Neural crest cell (in vitro differentiated cells): ENCODE measurements at regions not wholly inside any gene's neighbourhood (a gene's known extent, or its start where the extent isn't known, plus 50 kb on each side); places are given as distances from the start of the nearest gene placed in this dataset. TPM values are rescaled to one million over a fixed set of nuclear protein-coding genes. Genes with fewer than 3 reads are reported as not detected.
"Not testable (repeated sequence)": the region's sequence is repeated elsewhere in the genome, so short reads cannot be mapped to it uniquely, and the experiment has no call there.

Experiments used
- DNase-seq: peaks from one replicate; pipeline ENCODE4 v3.0.0; 2021; ENCODE audit warnings: low read depth, mixed read lengths, low spot score
- H3K27ac Mint-ChIP-seq: one replicate; pipeline ENCODE4 v1.8.0; 2021; ENCODE audit warnings: mild to moderate bottlenecking, mixed read lengths; ENCODE audit not compliant: unreplicated experiment
- H3K27me3 Mint-ChIP-seq: 2 replicates; pipeline ENCODE4 v1.8.0; 2021; ENCODE audit warnings: low read depth, mild to moderate bottlenecking, mixed read lengths
- H3K36me3 Mint-ChIP-seq: 2 replicates; pipeline ENCODE4 v1.8.0; 2021; ENCODE audit warnings: low read depth, mild to moderate bottlenecking, mixed read lengths
- H3K4me1 Mint-ChIP-seq: 2 replicates; pipeline ENCODE4 v1.8.0; 2021; ENCODE audit warnings: mixed read lengths
- H3K4me3 Mint-ChIP-seq: one replicate; pipeline ENCODE4 v1.8.0; 2021; ENCODE audit warnings: mild to moderate bottlenecking, mixed read lengths
- H3K9me3 Mint-ChIP-seq: 2 replicates; pipeline ENCODE4 v1.8.0; 2021; ENCODE audit warnings: mixed read lengths
- microRNA-seq: library from miRNA; unstranded; fragments of <30 nt; microRNA quantifications from one replicate; pipeline ENCODE4, GENCODE V29; 2020

DNA sequence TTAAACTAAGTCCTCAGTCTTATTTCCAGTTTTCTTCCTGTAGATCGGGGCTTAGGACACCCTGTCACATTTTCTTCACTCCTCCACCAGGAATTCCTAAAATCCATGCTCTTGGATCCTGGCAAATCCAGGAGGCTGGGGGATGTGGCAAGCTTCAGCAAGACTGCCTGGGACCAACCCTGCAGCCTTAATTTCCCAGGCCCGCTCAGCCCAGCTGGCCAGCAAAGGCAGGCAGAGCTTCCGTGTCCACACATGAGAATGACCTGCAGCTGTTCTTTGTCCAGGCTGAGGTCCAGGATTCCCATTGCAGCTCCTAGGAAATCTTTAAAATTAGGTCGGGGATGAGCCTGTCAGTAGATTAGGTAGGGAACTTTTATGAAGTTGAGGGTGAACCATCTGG lies 146.7 kb downstream of the OR4F15 start:
- peak overlapping the region; percentile 47 for H3K4me3 Mint-ChIP-seq
- H3K36me3 Mint-ChIP-seq, H3K27ac Mint-ChIP-seq, H3K4me1 Mint-ChIP-seq, DNase-seq, H3K9me3 Mint-ChIP-seq, H3K27me3 Mint-ChIP-seq: not testable (repeated sequence)

DNA sequence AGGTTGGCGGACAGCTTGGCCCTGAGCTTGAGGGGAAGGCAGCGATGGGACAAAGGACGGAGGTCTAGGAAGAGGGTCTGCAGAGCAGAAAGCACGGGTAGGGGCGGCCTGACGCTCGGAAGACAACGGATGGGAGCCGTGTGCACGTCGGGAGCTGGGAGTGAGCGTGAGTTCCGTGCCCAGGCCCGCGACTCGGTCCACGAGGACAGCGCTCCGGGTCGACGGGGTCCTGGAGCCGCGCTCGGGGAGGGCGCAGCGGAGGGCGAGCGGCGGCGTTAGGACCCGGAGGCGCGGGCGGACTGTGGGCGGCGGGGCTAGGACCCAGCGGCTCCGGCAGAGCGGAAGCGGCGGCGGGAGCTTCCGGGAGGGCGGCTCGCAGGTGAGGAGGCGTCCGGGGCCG lies 149.3 kb downstream of the OR4F15 start:
- H3K27ac Mint-ChIP-seq, H3K9me3 Mint-ChIP-seq, H3K27me3 Mint-ChIP-seq, H3K36me3 Mint-ChIP-seq, DNase-seq, H3K4me1 Mint-ChIP-seq, H3K4me3 Mint-ChIP-seq: not testable (repeated sequence)

DNA sequence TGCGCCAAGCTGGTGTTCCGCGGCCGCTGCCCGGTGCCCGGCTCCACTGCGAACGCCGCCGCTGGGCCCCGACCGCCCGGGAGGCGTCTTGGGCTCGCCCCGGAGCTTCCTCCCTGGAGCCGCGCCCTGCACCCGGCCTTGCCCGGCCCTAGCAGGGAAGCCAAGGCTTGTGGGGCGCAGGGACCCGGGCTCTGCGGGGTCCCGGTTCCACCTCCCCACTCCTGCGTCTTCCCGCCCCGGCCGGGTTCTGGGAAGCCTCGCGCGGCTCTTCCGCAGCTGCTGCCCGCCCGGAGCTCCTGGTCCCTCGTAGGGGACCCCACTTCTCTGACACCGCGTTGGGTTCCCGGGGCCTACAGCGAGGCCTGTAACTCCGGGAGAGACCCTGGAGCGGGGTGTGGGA lies 149.8 kb downstream of the OR4F15 start:
- not testable (repeated sequence) for DNase-seq, H3K27me3 Mint-ChIP-seq, H3K9me3 Mint-ChIP-seq, H3K36me3 Mint-ChIP-seq, H3K4me3 Mint-ChIP-seq, H3K27ac Mint-ChIP-seq, H3K4me1 Mint-ChIP-seq

DNA sequence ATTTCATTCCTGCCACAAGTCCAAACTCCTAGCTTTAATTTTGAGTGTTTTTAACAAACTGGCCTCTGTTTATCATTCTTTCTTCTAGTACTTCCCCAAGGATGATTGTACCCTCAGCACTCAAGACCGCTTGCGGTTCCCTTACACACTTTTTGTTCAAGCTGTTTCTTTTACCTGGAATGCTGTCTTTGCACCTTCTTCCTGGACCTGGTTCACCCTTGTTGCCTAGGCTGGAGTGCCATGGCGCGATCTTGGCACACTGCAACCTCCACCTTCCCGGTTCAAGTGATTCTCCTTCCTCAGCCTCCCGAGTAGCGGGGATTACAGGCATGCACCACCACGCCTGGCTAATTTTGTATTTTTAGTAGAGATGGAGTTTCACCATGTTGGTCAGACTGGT lies 151.7 kb downstream of the OR4F15 start:
- not testable (repeated sequence) for DNase-seq

DNA sequence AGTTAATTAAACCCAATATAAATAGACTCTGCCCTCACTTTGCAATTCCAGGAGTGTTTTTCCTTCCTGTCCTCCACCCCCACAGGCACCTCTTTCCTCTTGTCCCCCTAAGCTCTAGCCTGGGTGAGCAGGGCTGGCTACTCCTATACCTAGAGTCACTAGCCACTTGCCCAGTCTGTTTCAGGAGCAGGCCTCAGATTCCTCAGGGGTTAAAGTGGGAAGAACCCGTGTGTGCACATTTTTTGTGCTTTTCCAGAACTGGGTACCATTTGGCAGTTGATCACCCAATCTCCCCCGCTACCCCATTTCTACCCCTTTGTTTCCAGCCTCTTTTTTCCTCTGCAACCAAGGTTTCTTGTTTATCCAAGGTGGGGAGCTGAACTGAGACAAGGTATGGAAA lies 153.4 kb downstream of the OR4F15 start:
- not testable (repeated sequence) for H3K4me3 Mint-ChIP-seq

More for the DNA sequence above, 151.7 kb downstream of the OR4F15 start:
- H3K27ac Mint-ChIP-seq, H3K9me3 Mint-ChIP-seq, H3K4me3 Mint-ChIP-seq, H3K36me3 Mint-ChIP-seq, H3K4me1 Mint-ChIP-seq, H3K27me3 Mint-ChIP-seq: not testable (repeated sequence)

DNA sequence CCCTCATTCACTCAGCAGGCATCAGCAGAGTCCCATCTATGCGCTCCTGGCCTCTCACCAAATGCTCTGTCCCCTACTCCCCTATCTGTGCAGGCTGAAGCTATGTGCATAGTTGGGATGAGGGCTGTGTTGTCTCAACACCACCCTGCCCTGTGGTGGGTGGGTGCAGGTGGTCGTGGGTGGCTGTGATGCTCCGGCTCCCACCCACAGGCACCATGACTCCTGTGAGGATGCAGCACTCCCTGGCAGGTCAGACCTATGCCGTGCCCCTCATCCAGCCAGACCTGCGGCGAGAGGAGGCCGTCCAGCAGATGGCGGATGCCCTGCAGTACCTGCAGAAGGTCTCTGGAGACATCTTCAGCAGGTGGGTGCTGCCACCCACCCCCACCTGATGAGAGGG lies 153.9 kb downstream of the OR4F15 start:
- not testable (repeated sequence) for H3K36me3 Mint-ChIP-seq, DNase-seq, H3K4me1 Mint-ChIP-seq, H3K27me3 Mint-ChIP-seq, H3K4me3 Mint-ChIP-seq, H3K9me3 Mint-ChIP-seq, H3K27ac Mint-ChIP-seq

More for the DNA sequence above, 153.4 kb downstream of the OR4F15 start:
- H3K36me3 Mint-ChIP-seq, H3K27ac Mint-ChIP-seq, DNase-seq, H3K4me1 Mint-ChIP-seq, H3K27me3 Mint-ChIP-seq, H3K9me3 Mint-ChIP-seq: not testable (repeated sequence)

DNA sequence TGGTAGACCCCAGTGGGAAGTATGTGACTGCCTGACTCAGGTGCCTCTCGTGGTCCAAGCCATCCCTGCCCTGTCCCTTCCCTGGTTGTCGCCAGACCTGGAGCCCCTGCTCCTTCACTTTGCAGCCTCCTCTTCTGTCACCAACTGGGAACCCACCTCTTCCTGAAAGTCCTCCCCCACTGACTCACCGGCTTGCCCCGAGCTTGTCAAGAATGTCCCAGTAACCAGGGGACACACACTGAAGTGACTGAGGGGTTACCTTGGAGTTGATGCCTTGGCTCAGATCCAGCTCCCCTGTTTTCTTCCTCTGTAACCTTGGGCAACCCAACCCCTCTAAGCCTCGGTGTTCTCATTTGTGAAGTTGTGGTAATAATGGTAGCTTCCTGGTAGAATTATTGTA lies 155.4 kb downstream of the OR4F15 start:
- not testable (repeated sequence) for DNase-seq, H3K4me1 Mint-ChIP-seq, H3K27ac Mint-ChIP-seq

DNA sequence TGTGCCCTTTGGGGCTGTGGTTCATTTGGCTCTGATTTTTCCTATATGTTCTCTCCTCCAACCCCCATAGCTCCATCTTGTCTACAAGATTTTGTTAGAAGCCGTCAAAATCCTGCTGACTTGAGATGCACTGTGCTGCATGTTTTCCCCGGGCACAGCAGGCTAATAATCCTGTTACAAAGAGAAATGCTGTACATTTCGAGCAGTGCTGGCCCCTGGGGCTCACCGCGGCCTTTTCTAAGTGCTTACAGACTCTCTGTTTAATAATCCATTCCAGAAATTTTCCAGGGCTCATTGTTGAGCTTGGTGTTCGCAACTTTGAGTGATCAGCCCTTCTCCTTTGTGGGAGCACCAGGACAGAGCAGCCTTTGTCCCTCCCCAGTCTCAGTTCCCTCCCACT lies 158.6 kb downstream of the OR4F15 start:
- H3K27me3 Mint-ChIP-seq, H3K27ac Mint-ChIP-seq, H3K4me3 Mint-ChIP-seq, H3K4me1 Mint-ChIP-seq, H3K36me3 Mint-ChIP-seq, H3K9me3 Mint-ChIP-seq, DNase-seq: not testable (repeated sequence)

More for the DNA sequence above, 155.4 kb downstream of the OR4F15 start:
- H3K4me3 Mint-ChIP-seq, H3K9me3 Mint-ChIP-seq, H3K36me3 Mint-ChIP-seq, H3K27me3 Mint-ChIP-seq: not testable (repeated sequence)

DNA sequence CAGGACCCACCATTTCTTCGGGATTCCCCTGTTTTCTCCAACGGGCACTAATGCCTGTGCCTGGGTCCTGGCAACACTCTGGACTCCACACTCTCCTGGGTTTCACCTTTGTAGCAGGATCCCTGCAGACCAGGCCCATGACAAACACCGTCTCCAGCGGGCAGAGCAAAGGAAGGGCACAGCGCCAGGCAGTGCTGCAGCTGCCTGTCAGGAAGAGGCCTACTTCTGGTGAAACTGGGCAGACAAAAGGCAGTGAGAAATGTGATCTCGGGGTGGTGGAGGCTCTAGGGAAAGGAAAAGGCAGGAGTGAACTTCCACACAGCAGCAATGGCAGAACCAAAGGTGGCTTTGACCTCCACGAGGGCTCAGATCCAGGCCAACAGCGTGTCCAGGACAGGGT lies 165.3 kb downstream of the OR4F15 start:
- not testable (repeated sequence) for H3K27me3 Mint-ChIP-seq, H3K4me3 Mint-ChIP-seq, H3K27ac Mint-ChIP-seq, DNase-seq, H3K9me3 Mint-ChIP-seq, H3K36me3 Mint-ChIP-seq, H3K4me1 Mint-ChIP-seq

DNA sequence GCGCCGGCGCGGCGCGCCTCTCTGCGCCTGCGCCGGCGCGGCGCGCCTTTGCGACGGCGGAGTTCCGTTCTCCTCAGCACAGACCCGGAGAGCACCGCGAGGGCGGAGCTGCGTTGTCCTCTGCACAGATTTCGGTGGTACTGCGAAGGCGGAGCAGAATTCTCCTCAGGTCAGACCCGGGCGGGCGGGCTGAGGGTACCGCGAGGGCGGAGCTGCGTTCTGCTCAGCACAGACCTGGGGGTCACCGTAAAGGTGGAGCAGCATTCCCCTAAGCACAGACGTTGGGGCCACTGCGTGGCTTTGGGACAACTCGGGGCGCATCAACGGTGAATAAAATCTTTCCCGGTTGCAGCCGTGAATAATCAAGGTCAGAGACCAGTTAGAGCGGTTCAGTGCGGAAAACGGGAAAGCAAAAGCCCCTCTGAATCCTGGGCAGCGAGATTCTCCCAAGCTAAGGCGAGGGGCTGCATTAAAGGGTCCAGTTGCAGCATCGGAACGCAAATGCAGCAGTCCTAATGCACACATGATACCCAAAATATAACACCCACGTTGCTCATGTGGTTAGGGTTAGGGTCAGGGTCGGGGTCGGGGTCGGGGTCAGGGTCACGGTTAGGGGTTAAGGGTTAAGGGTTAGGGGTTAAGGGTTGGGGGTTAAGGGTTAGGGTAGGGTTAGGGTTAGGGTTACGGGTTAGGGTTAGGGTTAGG lies 168.4 kb downstream of the OR4F15 start:
- not testable (repeated sequence) for H3K36me3 Mint-ChIP-seq, DNase-seq, H3K27ac Mint-ChIP-seq, H3K4me3 Mint-ChIP-seq, H3K4me1 Mint-ChIP-seq, H3K27me3 Mint-ChIP-seq, H3K9me3 Mint-ChIP-seq

Small RNA genes in the stretch of these regions (microRNA-seq; reads per million reads assigned to microRNA genes)
- gene MIR1302-10 = not detected
- gene MIR6859-3 = not detected
